ENCODE measurements at regions not wholly inside any gene's neighbourhood (a gene's known extent, or its start where the extent isn't known, plus 50 kb on each side); places are given as distances from the start of the nearest gene placed in this dataset.

DNA sequence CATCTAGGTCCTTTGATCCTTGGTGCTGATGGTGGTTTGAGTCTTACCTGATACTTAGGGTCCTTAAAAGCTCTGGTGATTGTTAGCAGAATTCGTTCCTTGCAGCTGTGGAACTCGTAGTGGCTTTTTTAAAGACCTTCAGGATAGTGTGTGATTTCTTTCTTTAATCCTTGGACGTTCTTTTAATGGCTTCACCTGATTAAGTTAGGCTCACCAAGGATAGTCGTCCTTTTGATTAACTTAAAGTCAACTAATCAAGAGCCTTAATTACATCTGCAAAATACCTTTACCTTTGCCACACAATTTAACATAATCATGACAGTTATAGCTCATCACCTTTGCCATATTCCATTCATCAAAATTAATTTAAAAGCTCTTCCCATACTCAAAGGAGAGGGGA lies 1807.7 kb downstream of the OLFM4 start:
- TF ChIP-seq, protein P1, sequence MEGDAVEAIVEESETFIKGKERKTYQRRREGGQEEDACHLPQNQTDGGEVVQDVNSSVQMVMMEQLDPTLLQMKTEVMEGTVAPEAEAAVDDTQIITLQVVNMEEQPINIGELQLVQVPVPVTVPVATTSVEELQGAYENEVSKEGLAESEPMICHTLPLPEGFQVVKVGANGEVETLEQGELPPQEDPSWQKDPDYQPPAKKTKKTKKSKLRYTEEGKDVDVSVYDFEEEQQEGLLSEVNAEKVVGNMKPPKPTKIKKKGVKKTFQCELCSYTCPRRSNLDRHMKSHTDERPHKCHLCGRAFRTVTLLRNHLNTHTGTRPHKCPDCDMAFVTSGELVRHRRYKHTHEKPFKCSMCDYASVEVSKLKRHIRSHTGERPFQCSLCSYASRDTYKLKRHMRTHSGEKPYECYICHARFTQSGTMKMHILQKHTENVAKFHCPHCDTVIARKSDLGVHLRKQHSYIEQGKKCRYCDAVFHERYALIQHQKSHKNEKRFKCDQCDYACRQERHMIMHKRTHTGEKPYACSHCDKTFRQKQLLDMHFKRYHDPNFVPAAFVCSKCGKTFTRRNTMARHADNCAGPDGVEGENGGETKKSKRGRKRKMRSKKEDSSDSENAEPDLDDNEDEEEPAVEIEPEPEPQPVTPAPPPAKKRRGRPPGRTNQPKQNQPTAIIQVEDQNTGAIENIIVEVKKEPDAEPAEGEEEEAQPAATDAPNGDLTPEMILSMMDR (IDR thresholded peaks at IDR 0.05), result no peak
- Mint-ChIP-seq H3K27me3 (ENCODE audit: low read depth, poor library complexity) (no peaks in the 10 kb centered on the region), H3K4me3 (no peak overlapping the region), H3K36me3 (ENCODE audit: low read depth) (no peaks in the 10 kb centered on the region), H3K4me1 (no peaks in the 10 kb centered on the region), H3K27ac (no peak overlapping the region), H3K9me3 (no peaks in the 10 kb centered on the region)
- no peak for DNase-seq

DNA sequence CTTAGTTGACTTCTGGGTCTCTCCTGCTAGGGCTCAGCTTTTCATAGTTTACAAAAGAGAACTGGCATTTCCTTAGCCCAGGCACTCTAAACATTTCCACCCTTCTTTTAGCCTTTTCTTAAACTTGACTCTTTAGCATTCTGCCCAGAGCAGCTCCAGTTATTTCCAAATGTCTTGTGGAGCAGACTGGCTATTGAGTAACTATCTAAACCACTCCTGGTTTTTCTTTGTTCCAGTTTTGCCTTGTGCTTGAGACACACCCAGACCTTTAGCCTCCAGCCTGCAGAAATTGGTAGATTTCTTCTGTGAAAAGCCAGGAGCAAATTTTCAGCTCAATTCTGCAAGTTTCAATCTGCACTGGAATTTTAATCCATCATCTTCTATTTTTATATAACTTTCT lies 1813.1 kb downstream of the OLFM4 start:
- TF ChIP-seq, protein P1 (IDR thresholded peaks at IDR 0.05), result no peak
- Mint-ChIP-seq H3K4me3 (no peak overlapping the region), H3K27me3 (ENCODE audit: low read depth, poor library complexity) (no peaks in the 10 kb centered on the region), H3K9me3 (no peaks in the 10 kb centered on the region), H3K36me3 (ENCODE audit: low read depth) (no peaks in the 10 kb centered on the region), H3K4me1 (no peaks in the 10 kb centered on the region), H3K27ac (no peak overlapping the region)
- no peak for DNase-seq

DNA sequence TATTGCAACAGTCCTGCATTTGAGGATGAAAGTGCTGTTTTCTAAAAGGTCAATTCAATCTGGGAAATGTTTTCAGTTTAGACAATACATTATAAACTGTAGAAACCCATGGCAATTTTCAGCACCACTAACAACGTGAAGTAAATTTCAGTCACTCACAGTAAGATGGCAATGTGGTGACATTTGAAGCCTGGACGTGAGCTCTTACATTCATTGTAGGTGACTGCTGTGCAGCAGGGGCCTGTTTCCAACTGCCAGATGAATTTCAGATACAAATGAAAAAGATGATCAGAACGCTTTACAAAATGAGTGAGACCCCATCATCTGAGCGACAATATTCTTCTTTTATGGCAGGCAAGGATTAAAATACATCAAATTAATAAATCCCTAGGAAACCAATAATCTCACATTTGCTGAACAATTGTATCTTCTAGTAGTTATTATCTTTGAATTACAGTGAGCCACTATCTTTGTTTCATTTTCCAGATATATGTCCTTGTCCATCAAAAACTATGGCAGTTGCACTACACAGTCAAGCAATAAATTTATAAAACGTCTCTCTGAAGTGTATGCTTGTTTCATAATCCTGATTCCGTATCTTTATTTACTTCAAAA lies 1816.8 kb downstream of the OLFM4 start:
- Mint-ChIP-seq H3K27me3 (ENCODE audit: low read depth, poor library complexity) (no peaks in the 10 kb centered on the region), H3K4me3 (no peak overlapping the region), H3K36me3 (ENCODE audit: low read depth) (no peaks in the 10 kb centered on the region), H3K9me3 (no peaks in the 10 kb centered on the region), H3K4me1 (no peaks in the 10 kb centered on the region), H3K27ac (no peak overlapping the region)
- no peak for DNase-seq
- TF ChIP-seq, protein P1 (IDR thresholded peaks at IDR 0.05), result no peak

DNA sequence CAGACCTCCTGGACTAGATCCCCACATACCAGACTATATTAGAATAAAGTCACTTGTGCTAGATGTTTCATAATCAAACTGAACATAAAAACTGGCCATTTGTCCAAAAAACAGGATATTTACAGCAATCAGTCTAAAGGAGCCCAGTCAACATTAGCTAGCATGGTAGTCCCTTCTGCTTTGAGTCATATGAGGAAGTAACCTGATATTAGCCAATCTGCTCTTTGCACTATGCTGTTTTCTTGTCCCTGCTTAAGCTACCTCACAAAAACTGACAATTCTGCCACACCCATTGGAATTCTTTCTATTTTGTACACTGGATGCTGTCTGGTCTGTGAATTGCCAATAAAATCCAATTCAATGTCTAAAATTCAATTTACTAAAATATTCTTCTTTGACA lies 1824.2 kb downstream of the OLFM4 start:
- no peak for DNase-seq
- TF ChIP-seq, protein P1 (IDR thresholded peaks at IDR 0.05), result no peak

DNA sequence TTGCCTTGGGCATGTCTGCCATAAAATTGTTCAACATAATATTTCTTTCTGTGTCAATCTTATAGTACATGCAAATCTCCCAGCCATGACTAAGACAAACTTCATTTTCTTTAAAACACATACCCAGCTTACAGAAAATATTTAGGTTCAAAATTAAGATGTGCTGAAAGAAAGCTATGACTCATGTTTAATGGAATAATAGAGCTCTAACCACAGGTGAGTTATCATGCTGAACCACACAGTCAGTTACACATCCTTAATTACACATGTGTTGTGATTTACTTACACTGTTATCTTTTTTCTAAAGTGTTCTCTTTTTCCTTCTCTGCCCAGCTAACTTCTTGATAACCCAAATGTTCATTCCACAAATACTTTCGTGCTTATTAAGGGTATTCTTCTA lies 1831.2 kb downstream of the OLFM4 start:
- TF ChIP-seq, protein P1 (IDR thresholded peaks at IDR 0.05), result no peak
- DNase-seq, result no peak
- no peak overlapping the region for H3K4me3 Mint-ChIP-seq
- no peaks in the 10 kb centered on the region for H3K4me1 Mint-ChIP-seq
- H3K9me3 Mint-ChIP-seq, result no peaks in the 10 kb centered on the region
- no peak overlapping the region for H3K27ac Mint-ChIP-seq
- H3K36me3 Mint-ChIP-seq (ENCODE audit: low read depth), result no peaks in the 10 kb centered on the region
- no peaks in the 10 kb centered on the region for H3K27me3 Mint-ChIP-seq (ENCODE audit: low read depth, poor library complexity)

More for the DNA sequence above, 1824.2 kb downstream of the OLFM4 start:
- Mint-ChIP-seq H3K4me1 (no peaks in the 10 kb centered on the region), H3K27ac (no peak overlapping the region), H3K9me3 (no peaks in the 10 kb centered on the region), H3K4me3 (no peak overlapping the region), H3K36me3 (ENCODE audit: low read depth) (no peaks in the 10 kb centered on the region), H3K27me3 (ENCODE audit: low read depth, poor library complexity) (no peaks in the 10 kb centered on the region)

DNA sequence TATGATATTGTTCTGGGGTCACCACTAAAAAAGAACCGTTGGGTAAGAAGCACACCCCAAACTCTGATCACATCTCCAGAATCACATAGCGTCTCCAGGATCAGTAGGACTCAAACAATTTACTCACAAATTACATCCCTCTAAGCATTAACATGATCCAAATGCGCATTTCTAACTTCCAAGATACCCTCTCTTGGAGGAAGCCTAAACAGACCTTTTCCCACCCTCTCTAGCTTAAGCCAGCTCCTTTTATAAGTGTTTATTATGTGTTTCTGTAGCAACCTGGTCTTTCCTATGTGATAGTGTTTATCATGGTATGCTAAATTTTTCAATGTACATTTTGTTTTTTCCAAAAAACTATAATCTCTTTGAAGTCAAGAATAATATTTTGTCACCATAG lies 1846.5 kb downstream of the OLFM4 start:
- DNase-seq, result no peak
- H3K27ac Mint-ChIP-seq, result no peak overlapping the region
- TF ChIP-seq, protein P1 (IDR thresholded peaks at IDR 0.05), result no peak
- no peaks in the 10 kb centered on the region for H3K36me3 Mint-ChIP-seq (ENCODE audit: low read depth)
- H3K9me3 Mint-ChIP-seq, result no peaks in the 10 kb centered on the region
- no peaks in the 10 kb centered on the region for H3K4me1 Mint-ChIP-seq
- no peak overlapping the region for H3K4me3 Mint-ChIP-seq
- no peaks in the 10 kb centered on the region for H3K27me3 Mint-ChIP-seq (ENCODE audit: low read depth, poor library complexity)
